ENCODE measurements at regions not wholly inside any gene's neighbourhood (a gene's known extent, or its start where the extent isn't known, plus 50 kb on each side); places are given as distances from the start of the nearest gene placed in this dataset.

GRCh38 chrX:84611843-84612636 is 109.8 kb upstream of the HDX start:
- no peak for DNase-seq (ENCODE audit: extremely low read depth, low read depth)
- no peak for TF ChIP-seq CTCF (IDR thresholded peaks at IDR 0.05; ENCODE audit: low read depth, low read length)

GRCh38 chrX:84634201-84634782 is 132.0 kb upstream of the HDX start:
- DNase-seq (ENCODE audit: extremely low read depth, low read depth), result no peak
- no peak for TF ChIP-seq CTCF (IDR thresholded peaks at IDR 0.05; ENCODE audit: low read depth, low read length)

DNA sequence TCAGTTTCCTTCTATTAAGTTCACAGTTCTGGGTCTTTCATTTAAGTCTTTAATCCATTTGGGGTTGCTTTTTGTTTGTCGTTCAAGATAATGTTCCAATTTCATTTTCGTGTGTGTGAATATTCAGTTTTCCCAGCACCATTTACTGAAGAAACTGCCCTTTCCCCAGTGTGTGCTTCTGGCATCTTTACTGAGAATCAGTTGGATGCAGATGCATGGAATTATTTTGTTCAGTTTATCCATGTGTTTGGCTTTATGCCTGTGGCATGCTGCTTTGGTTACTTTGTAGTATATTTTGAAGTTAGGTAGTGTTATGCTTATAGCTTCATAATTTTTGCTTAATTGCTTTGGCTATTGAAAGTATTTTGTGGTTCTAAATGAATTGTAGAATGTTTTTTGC is 163.8 kb upstream of the HDX start:
- no peak for DNase-seq (ENCODE audit: extremely low read depth, low read depth)
- no peak for TF ChIP-seq CTCF (IDR thresholded peaks at IDR 0.05; ENCODE audit: low read depth, low read length)

GRCh38 chrX:84690228-84690627 is 188.0 kb upstream of the HDX start:
- DNase-seq (ENCODE audit: extremely low read depth, low read depth), result no peak
- no peak for TF ChIP-seq CTCF (IDR thresholded peaks at IDR 0.05; ENCODE audit: low read depth, low read length)

DNA sequence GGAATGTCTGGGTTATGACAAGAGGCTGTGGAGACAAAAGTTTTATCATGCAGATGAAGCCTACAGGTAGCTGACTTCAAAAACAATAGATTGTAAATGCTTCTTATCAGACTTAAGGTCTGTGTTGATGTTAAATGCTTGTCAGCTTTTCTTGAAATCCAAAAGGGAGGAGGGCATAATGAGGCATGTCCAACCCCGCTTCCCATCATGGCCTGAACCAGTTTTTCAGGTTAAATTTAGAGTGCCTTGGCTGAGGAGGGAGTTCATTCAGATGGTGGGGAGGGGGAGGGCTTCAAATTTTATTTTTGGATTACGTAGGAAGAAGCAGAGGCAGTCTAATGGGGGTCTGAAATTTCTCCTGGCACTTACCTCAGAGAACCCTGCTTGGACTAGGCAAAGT is 207.7 kb upstream of the HDX start:
- no peak for TF ChIP-seq CTCF (IDR thresholded peaks at IDR 0.05; ENCODE audit: low read depth, low read length)
- DNase-seq (ENCODE audit: extremely low read depth, low read depth), result no peak

GRCh38 chrX:84710611-84711010 is 208.4 kb upstream of the HDX start:
- no peak for TF ChIP-seq CTCF (IDR thresholded peaks at IDR 0.05; ENCODE audit: low read depth, low read length)

GRCh38 chrX:84712621-84713020 is 210.4 kb upstream of the HDX start:
- TF ChIP-seq CTCF (IDR thresholded peaks at IDR 0.05; ENCODE audit: low read depth, low read length), result no peak
- no peak for DNase-seq (ENCODE audit: extremely low read depth, low read depth)

More at GRCh38 chrX:84710611-84711010, 208.4 kb upstream of the HDX start:
- no peak for DNase-seq (ENCODE audit: extremely low read depth, low read depth)

All from AG09319 (cell line).